OCI-LY3 (cell line): ENCODE measurements at regions not wholly inside any gene's neighbourhood (a gene's known extent, or its start where the extent isn't known, plus 50 kb on each side); places are given as distances from the start of the nearest gene placed in this dataset.

Experiments
- EZH2phosphoT487 ChIP-seq: fragments of 200-600 bp; shearing (Covaris generic); IDR thresholded peaks from 2 replicates; pipeline ENCODE4 v1.6.1; 2018; ENCODE audit warnings: antibody characterized with exemption, mixed run types, low read depth
- TF ChIP-seq, protein P1 (sequence below): fragments of 200-600, 300-600 bp; sonication (generic); IDR thresholded peaks from 2 replicates; pipeline ENCODE4 v1.5.1; 2014; ENCODE audit warnings: antibody characterized with exemption, low read length, low read depth

DNA sequence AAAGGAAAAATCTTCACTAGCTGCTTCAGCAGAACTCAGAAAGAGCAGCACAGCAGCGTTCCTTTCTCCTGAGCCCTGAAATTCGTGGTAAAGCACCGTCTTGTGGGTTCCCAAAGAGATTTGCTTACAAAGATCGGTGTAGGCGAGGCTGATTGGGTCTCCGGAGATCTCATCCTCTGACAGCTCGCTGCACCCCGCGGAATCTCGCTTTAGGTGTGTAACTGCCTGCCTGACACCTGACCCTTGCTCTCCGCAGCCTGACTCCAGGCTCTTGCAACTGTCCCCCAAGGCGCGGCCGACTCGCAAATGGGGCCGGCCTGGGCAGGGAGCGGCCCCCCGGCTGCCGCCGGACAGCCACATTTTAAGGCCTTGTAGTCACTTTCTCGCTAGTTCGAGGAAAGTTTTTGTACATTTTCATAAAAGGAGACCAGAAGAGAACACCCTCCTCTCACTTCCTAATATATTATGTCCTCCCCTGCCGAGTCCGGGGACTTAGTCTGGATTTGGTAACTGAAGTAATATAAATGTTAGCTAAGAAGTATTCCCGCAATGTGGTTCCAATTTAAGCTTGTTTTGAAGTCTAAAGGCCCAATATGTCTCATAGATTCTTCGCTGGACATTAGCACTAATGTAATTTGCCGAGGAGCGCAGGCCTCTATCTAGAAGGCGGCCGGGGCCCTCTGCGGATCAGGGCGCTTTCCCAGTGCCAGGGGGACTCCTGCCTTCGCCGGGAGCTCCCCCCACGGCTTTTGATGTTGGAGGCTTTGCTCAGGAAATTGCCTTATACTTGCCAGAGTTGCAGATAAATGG, 177.3 kb upstream of the CDKN3 start:
- TF ChIP-seq, protein P1, sequence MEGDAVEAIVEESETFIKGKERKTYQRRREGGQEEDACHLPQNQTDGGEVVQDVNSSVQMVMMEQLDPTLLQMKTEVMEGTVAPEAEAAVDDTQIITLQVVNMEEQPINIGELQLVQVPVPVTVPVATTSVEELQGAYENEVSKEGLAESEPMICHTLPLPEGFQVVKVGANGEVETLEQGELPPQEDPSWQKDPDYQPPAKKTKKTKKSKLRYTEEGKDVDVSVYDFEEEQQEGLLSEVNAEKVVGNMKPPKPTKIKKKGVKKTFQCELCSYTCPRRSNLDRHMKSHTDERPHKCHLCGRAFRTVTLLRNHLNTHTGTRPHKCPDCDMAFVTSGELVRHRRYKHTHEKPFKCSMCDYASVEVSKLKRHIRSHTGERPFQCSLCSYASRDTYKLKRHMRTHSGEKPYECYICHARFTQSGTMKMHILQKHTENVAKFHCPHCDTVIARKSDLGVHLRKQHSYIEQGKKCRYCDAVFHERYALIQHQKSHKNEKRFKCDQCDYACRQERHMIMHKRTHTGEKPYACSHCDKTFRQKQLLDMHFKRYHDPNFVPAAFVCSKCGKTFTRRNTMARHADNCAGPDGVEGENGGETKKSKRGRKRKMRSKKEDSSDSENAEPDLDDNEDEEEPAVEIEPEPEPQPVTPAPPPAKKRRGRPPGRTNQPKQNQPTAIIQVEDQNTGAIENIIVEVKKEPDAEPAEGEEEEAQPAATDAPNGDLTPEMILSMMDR, result no peak
- no peak for TF ChIP-seq EZH2phosphoT487
